ENCODE measurements at regions not wholly inside any gene's neighbourhood (a gene's known extent, or its start where the extent isn't known, plus 50 kb on each side); places are given as distances from the start of the nearest gene placed in this dataset.

DNA sequence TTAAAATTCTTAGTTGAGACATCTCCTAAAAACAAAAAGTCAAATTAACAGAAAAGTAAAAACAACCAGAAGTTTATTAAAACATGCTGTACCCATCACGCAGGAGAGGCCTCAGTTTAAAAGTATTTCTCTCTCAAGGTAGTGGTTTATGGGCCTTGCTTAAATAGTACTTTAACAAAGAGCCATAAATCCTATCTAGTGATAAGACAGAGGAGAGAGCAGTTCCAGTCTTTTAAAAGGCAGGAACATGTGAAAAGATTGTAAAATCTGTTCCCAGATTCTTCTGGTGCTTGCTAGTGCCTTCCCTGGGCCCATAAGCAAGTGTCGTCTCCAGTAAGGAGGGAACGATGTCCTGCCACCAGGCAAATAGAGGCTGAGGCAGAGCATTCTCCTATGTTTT is 476.3 kb upstream of the ADGRL3 start:
- TF ChIP-seq CTCF (IDR thresholded peaks at IDR 0.05) = no peak

DNA sequence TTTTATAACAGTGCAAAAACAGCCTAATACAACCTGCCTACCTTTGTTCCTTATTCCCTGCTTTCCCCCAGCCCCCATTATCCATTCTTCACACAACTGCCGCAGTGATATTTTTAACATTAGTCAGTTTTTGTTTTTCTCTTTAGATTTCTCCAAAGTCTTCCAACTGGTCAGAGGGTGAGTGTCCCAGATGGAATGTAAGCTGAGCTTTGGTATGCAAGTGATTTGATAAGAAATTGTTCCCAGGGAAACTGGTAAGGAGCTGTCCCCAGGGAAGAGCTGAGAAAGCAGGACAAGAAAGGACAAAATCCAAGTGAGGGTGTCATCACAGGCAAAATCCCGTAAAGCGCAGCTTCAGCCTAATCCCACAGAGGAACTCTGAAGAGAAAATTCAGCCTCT is 475.5 kb upstream of the ADGRL3 start:
- no peak for TF ChIP-seq CTCF (IDR thresholded peaks at IDR 0.05)

DNA sequence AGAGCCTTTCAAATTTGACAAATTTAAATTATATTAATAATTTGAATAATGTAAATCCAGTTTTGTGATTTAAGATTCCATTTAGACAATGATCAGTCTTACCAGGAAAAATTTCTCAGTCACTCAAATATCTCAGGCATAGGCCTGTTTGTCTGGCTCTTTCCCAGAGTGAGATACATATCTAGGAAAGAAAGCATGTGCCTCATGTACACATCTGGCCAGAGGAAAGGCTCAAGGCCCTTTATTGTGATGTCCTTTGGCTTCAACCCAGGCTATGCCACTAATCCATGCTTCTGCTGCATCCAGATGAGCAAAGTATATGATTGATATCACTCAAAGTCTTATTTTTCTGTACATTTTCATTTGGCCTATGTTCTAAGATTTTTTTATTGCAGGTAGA is 473.3 kb upstream of the ADGRL3 start:
- no peak for TF ChIP-seq CTCF (IDR thresholded peaks at IDR 0.05)

DNA sequence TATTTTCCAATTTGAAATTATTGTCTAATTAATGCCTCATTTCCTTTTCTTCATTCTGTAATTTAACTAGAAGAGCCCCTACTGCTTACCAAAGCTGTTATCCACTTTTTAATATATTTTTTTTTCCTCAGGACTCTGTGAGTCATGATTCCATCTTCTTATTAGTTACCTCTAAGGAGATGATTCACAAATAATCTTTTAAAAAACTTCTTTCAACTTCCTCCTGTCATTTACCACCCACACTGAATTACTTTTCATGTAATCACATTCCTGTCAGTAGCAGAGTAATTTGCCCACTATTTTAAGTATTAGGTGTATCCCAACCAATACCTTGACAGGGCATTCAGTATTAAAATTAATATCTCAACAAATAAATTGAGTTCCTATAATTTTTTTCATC is 470.9 kb upstream of the ADGRL3 start:
- no peak for TF ChIP-seq CTCF (IDR thresholded peaks at IDR 0.05)

GRCh38 chr4:60737858-60738257 is 462.3 kb upstream of the ADGRL3 start:
- no peak for TF ChIP-seq CTCF (IDR thresholded peaks at IDR 0.05)

DNA sequence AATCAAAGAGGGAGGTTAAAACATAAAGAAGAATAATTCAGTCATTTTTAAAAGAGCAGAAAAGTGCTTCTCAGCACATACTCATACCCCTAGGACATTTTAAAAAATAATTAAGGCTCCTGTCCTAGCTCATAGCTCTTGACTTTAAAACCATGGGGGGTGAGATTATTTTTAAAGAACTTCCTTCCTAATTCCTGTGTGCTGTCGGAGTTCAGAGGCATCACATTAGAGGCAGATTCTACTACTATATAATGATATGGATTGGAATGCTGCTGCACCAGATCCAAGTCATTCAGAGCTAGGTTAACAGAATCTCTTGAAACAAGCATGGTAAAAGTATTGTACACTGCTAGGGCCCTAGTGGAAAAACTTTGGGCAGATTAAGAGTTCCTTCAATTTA is 456.5 kb upstream of the ADGRL3 start:
- TF ChIP-seq CTCF (IDR thresholded peaks at IDR 0.05) = no peak

DNA sequence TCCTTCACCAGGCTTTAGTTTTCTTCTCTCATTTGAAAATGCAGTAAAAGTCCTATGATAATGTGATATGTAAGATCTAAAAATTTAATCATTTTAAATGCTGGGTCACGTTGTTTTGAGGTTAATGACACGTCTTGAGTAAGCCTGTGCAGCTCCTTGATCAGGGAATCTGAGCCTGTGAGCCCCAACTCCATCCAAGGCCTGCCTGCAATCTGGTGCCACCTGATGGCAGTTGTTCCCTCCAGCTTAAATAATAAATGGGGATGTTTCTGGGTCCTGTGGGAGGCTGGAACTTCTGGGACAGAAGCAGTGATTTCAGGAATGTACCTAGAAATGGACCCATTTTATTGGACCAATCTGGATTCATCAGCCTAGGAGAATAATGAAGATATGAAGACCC is 455.4 kb upstream of the ADGRL3 start:
- TF ChIP-seq CTCF (IDR thresholded peaks at IDR 0.05) = no peak

GRCh38 chr4:60745800-60746571 is 454.1 kb upstream of the ADGRL3 start:
- TF ChIP-seq CTCF (IDR thresholded peaks at IDR 0.05) = no peak
